PC-9 (cell line): ENCODE measurements at regions not wholly inside any gene's neighbourhood (a gene's known extent, or its start where the extent isn't known, plus 50 kb on each side); places are given as distances from the start of the nearest gene placed in this dataset.

ENCODE experiments used
- CTCF ChIP-seq: fragments of 200-600 bp; sonication (generic); conservative IDR thresholded peaks from 2 replicates; pipeline ENCODE4 v1.6.1; 2017; ENCODE audit warnings: mixed run types, antibody characterized with exemption, mild to moderate bottlenecking, moderate library complexity
- EZH2 ChIP-seq: fragments of 200-600 bp; sonication (generic); IDR thresholded peaks from 2 replicates; pipeline ENCODE4 v1.8.0; 2017; ENCODE audit warnings: antibody characterized with exemption, low read depth

- TF ChIP-seq CTCF = no peak
- no peak for TF ChIP-seq EZH2
Observed at GRCh38 chr5:153399595-153399994, 90.9 kb upstream of the GRIA1 start.
